ENCODE measurements at regions not wholly inside any gene's neighbourhood (a gene's known extent, or its start where the extent isn't known, plus 50 kb on each side); places are given as distances from the start of the nearest gene placed in this dataset.

DNA sequence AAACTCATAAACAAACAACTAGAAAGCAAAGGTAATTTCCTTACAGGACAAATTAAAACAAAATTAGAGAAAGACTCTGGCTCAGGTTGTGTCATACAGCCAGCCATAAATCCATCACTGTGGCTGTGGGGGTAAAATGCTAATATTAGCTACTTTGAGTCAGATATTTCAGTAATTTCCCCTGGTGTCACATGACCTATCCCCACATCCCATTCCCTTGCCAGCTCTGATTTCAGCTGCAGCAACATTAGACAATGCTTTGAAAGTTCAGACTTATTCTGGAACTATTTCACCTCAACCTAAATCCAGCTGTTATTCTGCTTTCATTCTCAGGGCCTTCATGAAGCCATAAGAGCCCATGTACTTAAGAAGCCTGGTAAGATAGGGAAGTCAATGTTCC lies 55.3 kb downstream of the RPL10L start:
- no peak for TF ChIP-seq SMARCB1 (IDR thresholded peaks at IDR 0.05; ENCODE audit: insufficient read length, low read depth)
- TF ChIP-seq HDAC8 (tag; IDR thresholded peaks at IDR 0.05), result no peak
- TF ChIP-seq, protein P1, sequence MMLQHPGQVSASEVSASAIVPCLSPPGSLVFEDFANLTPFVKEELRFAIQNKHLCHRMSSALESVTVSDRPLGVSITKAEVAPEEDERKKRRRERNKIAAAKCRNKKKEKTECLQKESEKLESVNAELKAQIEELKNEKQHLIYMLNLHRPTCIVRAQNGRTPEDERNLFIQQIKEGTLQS (IDR thresholded peaks at IDR 0.05), result no peak
- TF ChIP-seq, protein P1 (CRISPR knock-in tag; conservative IDR thresholded peaks at IDR 0.05), result no peak
- TF ChIP-seq ZNF24 (IDR thresholded peaks at IDR 0.05), result no peak
- TF ChIP-seq ZBTB17 (CRISPR knock-in tag; IDR thresholded peaks at IDR 0.05), result no peak
- TF ChIP-seq, protein P2, sequence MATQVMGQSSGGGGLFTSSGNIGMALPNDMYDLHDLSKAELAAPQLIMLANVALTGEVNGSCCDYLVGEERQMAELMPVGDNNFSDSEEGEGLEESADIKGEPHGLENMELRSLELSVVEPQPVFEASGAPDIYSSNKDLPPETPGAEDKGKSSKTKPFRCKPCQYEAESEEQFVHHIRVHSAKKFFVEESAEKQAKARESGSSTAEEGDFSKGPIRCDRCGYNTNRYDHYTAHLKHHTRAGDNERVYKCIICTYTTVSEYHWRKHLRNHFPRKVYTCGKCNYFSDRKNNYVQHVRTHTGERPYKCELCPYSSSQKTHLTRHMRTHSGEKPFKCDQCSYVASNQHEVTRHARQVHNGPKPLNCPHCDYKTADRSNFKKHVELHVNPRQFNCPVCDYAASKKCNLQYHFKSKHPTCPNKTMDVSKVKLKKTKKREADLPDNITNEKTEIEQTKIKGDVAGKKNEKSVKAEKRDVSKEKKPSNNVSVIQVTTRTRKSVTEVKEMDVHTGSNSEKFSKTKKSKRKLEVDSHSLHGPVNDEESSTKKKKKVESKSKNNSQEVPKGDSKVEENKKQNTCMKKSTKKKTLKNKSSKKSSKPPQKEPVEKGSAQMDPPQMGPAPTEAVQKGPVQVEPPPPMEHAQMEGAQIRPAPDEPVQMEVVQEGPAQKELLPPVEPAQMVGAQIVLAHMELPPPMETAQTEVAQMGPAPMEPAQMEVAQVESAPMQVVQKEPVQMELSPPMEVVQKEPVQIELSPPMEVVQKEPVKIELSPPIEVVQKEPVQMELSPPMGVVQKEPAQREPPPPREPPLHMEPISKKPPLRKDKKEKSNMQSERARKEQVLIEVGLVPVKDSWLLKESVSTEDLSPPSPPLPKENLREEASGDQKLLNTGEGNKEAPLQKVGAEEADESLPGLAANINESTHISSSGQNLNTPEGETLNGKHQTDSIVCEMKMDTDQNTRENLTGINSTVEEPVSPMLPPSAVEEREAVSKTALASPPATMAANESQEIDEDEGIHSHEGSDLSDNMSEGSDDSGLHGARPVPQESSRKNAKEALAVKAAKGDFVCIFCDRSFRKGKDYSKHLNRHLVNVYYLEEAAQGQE (IDR thresholded peaks at IDR 0.05; ENCODE audit: borderline replicate concordance), result no peak
- TF ChIP-seq, protein P2 (CRISPR knock-in tag; IDR thresholded peaks at IDR 0.05; ENCODE audit: low read depth), result no peak
- no peak for TF ChIP-seq WHSC1 (IDR thresholded peaks at IDR 0.05; ENCODE audit: low read length)
- TF ChIP-seq, protein P3, sequence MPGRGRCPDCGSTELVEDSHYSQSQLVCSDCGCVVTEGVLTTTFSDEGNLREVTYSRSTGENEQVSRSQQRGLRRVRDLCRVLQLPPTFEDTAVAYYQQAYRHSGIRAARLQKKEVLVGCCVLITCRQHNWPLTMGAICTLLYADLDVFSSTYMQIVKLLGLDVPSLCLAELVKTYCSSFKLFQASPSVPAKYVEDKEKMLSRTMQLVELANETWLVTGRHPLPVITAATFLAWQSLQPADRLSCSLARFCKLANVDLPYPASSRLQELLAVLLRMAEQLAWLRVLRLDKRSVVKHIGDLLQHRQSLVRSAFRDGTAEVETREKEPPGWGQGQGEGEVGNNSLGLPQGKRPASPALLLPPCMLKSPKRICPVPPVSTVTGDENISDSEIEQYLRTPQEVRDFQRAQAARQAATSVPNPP (IDR thresholded peaks at IDR 0.05; ENCODE audit: borderline replicate concordance, insufficient read depth, insufficient read length), result no peak
- no peak for TF ChIP-seq HDAC6 (IDR thresholded peaks at IDR 0.05; ENCODE audit: low read depth, low read length)
- TF ChIP-seq SMC3 (conservative IDR thresholded peaks at IDR 0.05; ENCODE audit: insufficient read depth, low read depth, low read length), result no peak
- TF ChIP-seq, protein P4, sequence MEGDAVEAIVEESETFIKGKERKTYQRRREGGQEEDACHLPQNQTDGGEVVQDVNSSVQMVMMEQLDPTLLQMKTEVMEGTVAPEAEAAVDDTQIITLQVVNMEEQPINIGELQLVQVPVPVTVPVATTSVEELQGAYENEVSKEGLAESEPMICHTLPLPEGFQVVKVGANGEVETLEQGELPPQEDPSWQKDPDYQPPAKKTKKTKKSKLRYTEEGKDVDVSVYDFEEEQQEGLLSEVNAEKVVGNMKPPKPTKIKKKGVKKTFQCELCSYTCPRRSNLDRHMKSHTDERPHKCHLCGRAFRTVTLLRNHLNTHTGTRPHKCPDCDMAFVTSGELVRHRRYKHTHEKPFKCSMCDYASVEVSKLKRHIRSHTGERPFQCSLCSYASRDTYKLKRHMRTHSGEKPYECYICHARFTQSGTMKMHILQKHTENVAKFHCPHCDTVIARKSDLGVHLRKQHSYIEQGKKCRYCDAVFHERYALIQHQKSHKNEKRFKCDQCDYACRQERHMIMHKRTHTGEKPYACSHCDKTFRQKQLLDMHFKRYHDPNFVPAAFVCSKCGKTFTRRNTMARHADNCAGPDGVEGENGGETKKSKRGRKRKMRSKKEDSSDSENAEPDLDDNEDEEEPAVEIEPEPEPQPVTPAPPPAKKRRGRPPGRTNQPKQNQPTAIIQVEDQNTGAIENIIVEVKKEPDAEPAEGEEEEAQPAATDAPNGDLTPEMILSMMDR (IDR thresholded peaks at IDR 0.05 in 2 of 3, conservative IDR thresholded peaks at IDR 0.05 in 1 of 3; ENCODE audit: insufficient read depth in 2 of 3, low read depth in 1 of 3, low read length in 3 of 3), result no peak
- no peak for TF ChIP-seq POLR2AphosphoS5 (IDR thresholded peaks at IDR 0.05; ENCODE audit: control insufficient read depth, insufficient read depth, low read depth, low read length)

All from K562 (cell line).